ENCODE measurements at regions not wholly inside any gene's neighbourhood (a gene's known extent, or its start where the extent isn't known, plus 50 kb on each side); places are given as distances from the start of the nearest gene placed in this dataset.

GRCh38 chr12:76178452-76178851, 94.0 kb upstream of the NAP1L1 start:
- Histone ChIP-seq H3K4me1 (ENCODE audit: control insufficient read depth, insufficient read depth, low read length) (peaks cover 7% of the 10 kb centered on the region), H2BK5ac (ENCODE audit: low read depth, low read length, poor library complexity, severe bottlenecking) (no peak overlapping the region), H3K27ac (ENCODE audit: insufficient read depth, low read length) (no peak overlapping the region), H2AFZ (replicated peaks; ENCODE audit: low read length, poor library complexity) (no peak overlapping the region), H3K9me1 (ENCODE audit: insufficient read depth, low read length) (peaks cover 12% of the 10 kb centered on the region), H2BK20ac (ENCODE audit: low read depth, low read length) (no peak overlapping the region), H3K9ac (ENCODE audit: low read depth, low read length) (no peak overlapping the region), H3K79me1 (ENCODE audit: low read depth in 1 of 2, low read length in 2 of 2) (no peaks in the 10 kb centered on the region), H3K23ac (ENCODE audit: low read depth, low read length) (no peak overlapping the region), H3K18ac (ENCODE audit: low read depth, low read length) (no peak overlapping the region), H3K9me3 (ENCODE audit: control insufficient read depth, insufficient read depth, low read length) (no peaks in the 10 kb centered on the region), H3K27me3 (ENCODE audit: control insufficient read depth, insufficient read depth, low read length) (no peaks in the 10 kb centered on the region), H4K20me1 (ENCODE audit: insufficient read depth, low read length) (peaks cover 5% of the 10 kb centered on the region; the same call in 1 of the 2 replicates), H4K8ac (ENCODE audit: low read depth in 2 of 2, low read length in 2 of 2) (no peak overlapping the region), H3K4ac (ENCODE audit: low read depth, low read length) (no peak overlapping the region), H2AK9ac (replicated peaks; ENCODE audit: low read depth, low read length, poor library complexity) (no peak overlapping the region), H3K56ac (ENCODE audit: extremely low read depth, insufficient read depth, low read length) (no peak overlapping the region), H3K4me3 (ENCODE audit: insufficient read depth, low read depth, low read length) (no peak overlapping the region), H4K5ac (ENCODE audit: low read depth, low read length) (no peak overlapping the region), H2AK5ac (ENCODE audit: low read depth, low read length) (no peak overlapping the region), H2BK15ac (ENCODE audit: low read depth, low read length) (no peak overlapping the region), H2BK120ac (ENCODE audit: low read depth, low read length) (no peak overlapping the region), H3K14ac (replicated peaks; ENCODE audit: low read depth, low read length) (no peak overlapping the region), H4K91ac (ENCODE audit: insufficient read depth, low read depth, low read length) (no peak overlapping the region), H3K36me3 (ENCODE audit: control insufficient read depth, insufficient read depth, low read length) (no peaks in the 10 kb centered on the region), H3K4me2 (ENCODE audit: low read depth, low read length) (no peak overlapping the region)
- no peak for DNase-seq
- no peak for ATAC-seq (ENCODE audit: low read depth)
- intact Hi-C loops (cut with micrococcal nuclease) = no loop called here
- no CpG with 5 or more reads among the region's 3 CpGs for whole genome bisulfite sequencing, 2 experiments (ENCODE audit: extremely low coverage in 2 of 2, insufficient read length in 1 of 2)
- CTCF ChIA-PET = no interaction called here
- dilution Hi-C loops (cut with HindIII; ENCODE audit: low sequenced_read_pairs, unreplicated experiment) = no loop called here
- POLR2A ChIA-PET (ENCODE audit: unreplicated experiment) = no interaction called here
- TF ChIP-seq RCOR1 (IDR thresholded peaks at IDR 0.05; ENCODE audit: insufficient replicate concordance, low read length) (no peak), RFX5 (IDR thresholded peaks at IDR 0.05; ENCODE audit: low read depth, low read length) (no peak), SMC3 (IDR thresholded peaks at IDR 0.05; ENCODE audit: low read depth, low read length) (no peak), MAFK (IDR thresholded peaks at IDR 0.05; ENCODE audit: low read depth, low read length) (no peak), MXI1 (IDR thresholded peaks at IDR 0.05; ENCODE audit: borderline replicate concordance, low read depth, low read length) (no peak), CHD1 (IDR thresholded peaks at IDR 0.05; ENCODE audit: low read depth, low read length) (no peak), USF2 (IDR thresholded peaks at IDR 0.05; ENCODE audit: low read depth, low read length) (no peak), MAZ (IDR thresholded peaks at IDR 0.05; ENCODE audit: borderline replicate concordance, low read depth, low read length) (no peak), RAD21 (IDR thresholded peaks at IDR 0.05; ENCODE audit: low read length) (no peak), ELK1 (IDR thresholded peaks at IDR 0.05; ENCODE audit: borderline replicate concordance, low read depth, low read length) (no peak), BHLHE40 (IDR thresholded peaks at IDR 0.05; ENCODE audit: low read depth, low read length) (no peak), FOS (IDR thresholded peaks at IDR 0.05; ENCODE audit: low read depth, low read length) (no peak), CEBPB (IDR thresholded peaks at IDR 0.05; ENCODE audit: low read depth, low read length) (no peak), POLR2A (IDR thresholded peaks at IDR 0.05; ENCODE audit: low read depth, low read length) (no peak), CTCF (conservative IDR thresholded peaks at IDR 0.05; ENCODE audit: low read depth, low read length) (no peak), NFE2L2 (IDR thresholded peaks at IDR 0.05; ENCODE audit: low read depth, low read length) (no peak)
- no TSS peak for BruUV-seq (replicated peaks)
- in situ Hi-C loops (cut with MboI; ENCODE audit: low sequenced_read_pairs) = no loop called here
